H54 (cell line): ENCODE measurements at regions not wholly inside any gene's neighbourhood (a gene's known extent, or its start where the extent isn't known, plus 50 kb on each side); places are given as distances from the start of the nearest gene placed in this dataset.

ENCODE experiments used
- DNase-seq: peaks from one replicate; pipeline ENCODE4 v3.0.0; 2011; ENCODE audit warnings: low spot score, mixed read lengths; ENCODE audit not compliant: insufficient read length
- FAIRE-seq: peaks from 3 replicates; lab custom pipeline; 2011; peaks lifted over from hg19 to GRCh38; lab: Jason Lieb, UNC
- POLR2A ChIP-seq: IDR thresholded peaks from 2 replicates; pipeline ENCODE4 v1.6.1; 2011; ENCODE audit warnings: low read depth, mild to moderate bottlenecking, low read length

DNA sequence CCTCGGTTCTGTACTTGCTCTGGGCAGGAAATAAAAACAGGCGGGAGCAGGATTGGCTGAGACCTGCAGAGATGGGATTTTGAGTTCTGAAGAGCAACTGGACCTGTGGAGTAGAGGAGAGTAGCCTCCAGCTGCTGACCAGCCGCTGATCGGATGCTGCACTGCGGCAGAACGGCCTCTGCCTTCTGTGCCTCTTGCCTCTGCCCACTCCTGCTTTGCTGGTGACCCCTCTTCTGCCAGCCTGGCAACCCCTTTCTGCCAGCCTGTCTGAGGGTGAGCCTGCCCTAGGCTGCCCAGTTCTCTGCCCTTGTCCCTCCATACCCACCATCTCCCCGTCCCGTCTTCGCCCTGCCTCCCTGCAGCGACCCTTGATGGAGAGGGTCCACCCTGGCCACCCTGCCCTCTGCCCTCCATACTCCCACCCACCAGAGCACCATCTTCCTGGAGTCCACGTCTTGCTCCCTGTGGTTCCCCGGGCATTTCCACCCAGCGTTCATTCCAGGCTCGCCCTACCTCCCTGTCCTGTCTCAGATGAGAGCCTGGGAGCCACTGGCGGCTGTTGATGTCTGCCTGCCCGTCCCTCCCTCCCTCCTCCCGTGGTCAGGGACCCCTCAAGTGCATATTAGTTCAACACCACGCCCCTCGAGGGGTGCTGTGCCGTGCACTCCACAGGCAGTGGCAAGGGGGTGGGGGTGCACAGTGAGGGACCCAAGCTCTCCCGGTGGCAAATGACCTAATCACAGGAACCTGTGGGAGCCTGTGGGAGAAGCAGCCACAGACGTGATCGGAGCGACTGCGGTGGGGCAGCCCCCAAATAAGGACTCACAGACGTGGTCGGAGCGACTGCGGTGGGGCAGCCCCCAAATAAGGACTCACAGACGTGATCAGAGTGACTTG is 863.3 kb downstream of the TBC1D22A start:
- FAIRE-seq (no peak), DNase-seq (no peak)
- no peak for TF ChIP-seq POLR2A

DNA sequence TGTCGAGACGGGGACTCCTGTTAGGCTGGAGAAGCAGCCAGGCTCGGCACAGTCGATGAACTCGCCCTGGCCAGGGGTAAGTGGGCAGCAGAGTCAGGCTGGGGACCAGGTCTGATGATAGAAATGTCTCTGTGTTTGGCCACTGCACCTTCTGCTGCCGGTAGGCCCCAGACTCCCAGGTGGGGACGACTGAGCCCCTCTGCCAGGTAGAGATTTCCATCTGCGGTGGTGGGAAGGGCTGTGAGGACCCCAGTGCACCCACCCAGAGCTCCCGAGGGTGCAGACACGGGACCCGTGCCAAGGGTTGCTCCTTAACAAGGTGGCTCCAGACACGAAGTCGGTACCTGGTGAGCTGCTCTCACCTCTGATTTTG is 862.5 kb downstream of the TBC1D22A start:
- DNase-seq (no peak), FAIRE-seq (no peak)
- TF ChIP-seq POLR2A = no peak

DNA sequence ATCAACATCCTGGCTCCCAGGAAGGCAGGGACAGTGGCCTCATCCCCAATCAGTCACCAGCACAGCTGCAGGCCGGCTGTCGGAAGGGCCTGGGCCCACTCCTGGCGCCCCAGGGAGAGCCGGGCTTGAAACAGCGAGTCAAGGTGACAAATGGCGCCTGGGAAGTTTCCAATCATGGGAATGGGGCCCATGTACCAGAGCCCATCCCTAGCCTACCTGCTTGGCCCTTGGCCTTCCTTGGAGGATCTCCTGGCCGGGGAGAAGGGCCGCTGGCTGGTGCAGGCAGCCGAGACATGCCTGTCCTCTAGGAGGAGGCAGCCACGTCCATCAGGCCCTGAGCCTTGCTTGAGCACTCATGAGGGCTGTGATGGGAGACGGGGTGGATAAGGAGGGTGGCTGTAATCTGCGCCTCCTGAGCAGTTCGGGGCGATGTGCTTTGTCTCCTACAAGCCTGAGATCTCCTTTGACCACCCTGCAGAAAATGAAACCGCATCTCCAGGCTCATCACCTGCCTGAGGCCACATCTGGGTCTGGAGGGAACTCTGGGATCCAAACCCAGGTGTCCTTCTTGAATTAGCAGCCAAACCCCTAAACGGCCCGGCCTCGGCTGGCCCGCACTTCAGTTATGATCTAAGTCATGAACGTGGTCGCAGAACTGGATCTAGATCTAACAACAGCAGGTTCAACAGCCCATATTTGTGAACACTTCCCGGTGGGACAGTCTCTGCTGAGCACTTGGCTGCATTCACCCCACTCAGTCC is 862.0 kb downstream of the TBC1D22A start:
- FAIRE-seq (no peak), DNase-seq (no peak)
- TF ChIP-seq POLR2A = no peak

GRCh38 chr22:47623763-47624148 is 861.3 kb downstream of the TBC1D22A start:
- no peak for TF ChIP-seq POLR2A
- FAIRE-seq = no peak
- no peak for DNase-seq

GRCh38 chr22:47623066-47623762 is 860.8 kb downstream of the TBC1D22A start:
- FAIRE-seq = no peak
- no peak for TF ChIP-seq POLR2A
- DNase-seq = no peak

GRCh38 chr22:47622541-47622940 is 860.1 kb downstream of the TBC1D22A start:
- FAIRE-seq = no peak
- no peak for DNase-seq
- no peak for TF ChIP-seq POLR2A

DNA sequence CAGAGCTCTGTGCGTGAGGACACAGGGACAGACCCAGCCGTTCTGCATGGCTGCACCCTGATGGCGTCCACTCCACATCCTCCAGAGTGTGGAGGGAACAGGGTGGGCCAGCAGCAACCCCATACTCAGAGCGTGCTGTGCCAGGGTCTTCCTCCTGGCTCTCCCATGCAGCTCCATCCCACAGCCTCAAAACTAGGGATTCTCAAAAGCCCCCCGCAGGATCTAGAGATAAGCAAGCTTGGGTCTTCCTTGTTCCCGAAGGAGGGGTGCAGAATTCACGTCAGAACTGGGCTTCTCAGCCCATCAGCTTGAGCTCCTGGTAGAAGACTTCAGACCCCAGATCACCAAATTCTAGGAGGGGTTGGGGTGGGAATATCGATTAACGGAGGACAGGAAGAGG is 858.8 kb downstream of the TBC1D22A start:
- no peak for TF ChIP-seq POLR2A
- DNase-seq (no peak), FAIRE-seq (no peak)

GRCh38 chr22:47620391-47620790 is 857.9 kb downstream of the TBC1D22A start:
- no peak for TF ChIP-seq POLR2A
- FAIRE-seq = no peak
- no peak for DNase-seq

GRCh38 chr22:47619631-47620030 is 857.2 kb downstream of the TBC1D22A start:
- FAIRE-seq (no peak), DNase-seq (no peak)
- no peak for TF ChIP-seq POLR2A

- DNase-seq = no peak
- FAIRE-seq = no peak
- no peak for TF ChIP-seq POLR2A
These were observed 855.9 kb downstream of the TBC1D22A start for GRCh38 chr22:47618180-47619010.

DNA sequence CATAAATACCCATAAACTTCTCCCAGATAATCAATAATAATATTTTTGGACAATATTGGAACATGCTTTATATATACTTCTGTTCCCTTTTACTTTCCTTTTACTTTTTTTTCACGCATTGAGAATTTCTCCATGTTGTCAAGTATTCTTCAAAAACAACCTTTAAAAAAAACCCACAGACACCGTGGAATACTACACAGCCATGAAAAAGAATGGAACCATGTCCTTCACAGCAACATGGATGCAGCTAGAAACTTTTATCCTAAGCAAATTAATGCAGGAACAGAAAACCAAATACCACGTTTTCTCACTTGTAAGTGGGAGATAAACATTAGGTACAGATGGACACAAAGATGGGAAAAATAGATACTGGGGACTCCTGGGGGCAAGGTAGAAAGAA is 854.7 kb downstream of the TBC1D22A start:
- DNase-seq (no peak), FAIRE-seq (no peak)
- TF ChIP-seq POLR2A = no peak

- TF ChIP-seq POLR2A = no peak
- no peak for FAIRE-seq
- no peak for DNase-seq
These were observed 854.1 kb downstream of the TBC1D22A start for GRCh38 chr22:47616396-47617020.

GRCh38 chr22:47615051-47615450 is 852.6 kb downstream of the TBC1D22A start:
- TF ChIP-seq POLR2A = no peak
- DNase-seq = no peak
- no peak for FAIRE-seq
